ENCODE measurements at regions not wholly inside any gene's neighbourhood (a gene's known extent, or its start where the extent isn't known, plus 50 kb on each side); places are given as distances from the start of the nearest gene placed in this dataset.

DNA sequence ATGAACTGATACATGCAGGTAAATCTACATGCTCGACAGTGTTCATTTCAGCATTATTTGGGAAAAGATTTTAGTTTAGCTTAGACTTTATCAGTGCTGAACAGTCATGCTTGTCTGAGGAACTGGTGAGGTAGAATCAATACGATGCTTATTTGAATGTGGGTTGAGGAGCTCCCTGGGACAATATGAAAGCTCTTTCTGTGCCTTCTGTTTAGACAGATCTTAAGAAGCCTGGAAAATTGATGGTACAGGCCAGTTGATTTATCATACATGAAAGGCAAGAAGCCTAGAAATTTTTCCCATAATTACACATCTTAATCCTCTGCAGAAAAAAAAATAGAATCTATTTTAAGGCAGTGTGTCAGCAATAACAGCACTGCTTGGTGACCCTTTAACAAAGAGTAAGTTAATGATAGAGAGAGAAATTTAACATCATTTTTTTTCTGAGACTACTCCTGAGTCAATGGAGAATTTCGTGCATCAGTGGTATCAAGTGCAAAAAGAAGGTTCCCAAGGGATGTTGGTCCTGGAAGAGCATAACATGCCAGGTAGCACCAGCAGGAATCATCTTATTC, 252.2 kb upstream of the CDH20 start:
- DNase-seq (ENCODE audit: low read depth): no peak

DNA sequence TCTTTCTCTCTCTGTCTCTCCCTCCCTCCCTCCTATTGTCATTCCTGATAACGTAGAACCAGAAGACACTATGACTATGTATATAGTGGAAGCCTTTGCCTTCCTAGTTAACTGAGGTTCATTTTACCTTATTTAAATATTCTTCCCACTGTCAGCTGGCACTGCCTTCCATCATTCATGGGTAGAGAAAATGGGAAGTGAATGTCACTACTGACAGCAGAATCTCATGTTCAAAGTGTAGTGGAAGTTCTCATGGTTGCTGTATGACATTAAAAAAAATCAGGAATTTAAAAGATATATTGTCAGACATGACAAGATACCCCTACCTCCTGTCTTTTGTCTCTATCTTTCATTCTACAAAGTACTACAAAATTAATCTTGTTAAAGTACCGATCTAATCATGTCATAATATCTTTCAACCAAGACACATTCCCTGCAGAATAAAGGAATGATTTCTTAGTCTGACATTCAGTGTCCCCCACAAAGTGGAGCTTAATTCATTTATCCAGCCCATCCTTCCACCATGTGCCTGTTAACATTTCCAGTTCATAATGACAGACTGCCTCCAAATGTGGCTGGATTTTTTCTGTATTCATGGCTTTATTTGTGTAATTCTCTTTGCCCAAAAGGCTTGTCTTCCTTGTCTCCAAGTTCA, 250.1 kb upstream of the CDH20 start:
- no peak for DNase-seq (ENCODE audit: low read depth)

DNA sequence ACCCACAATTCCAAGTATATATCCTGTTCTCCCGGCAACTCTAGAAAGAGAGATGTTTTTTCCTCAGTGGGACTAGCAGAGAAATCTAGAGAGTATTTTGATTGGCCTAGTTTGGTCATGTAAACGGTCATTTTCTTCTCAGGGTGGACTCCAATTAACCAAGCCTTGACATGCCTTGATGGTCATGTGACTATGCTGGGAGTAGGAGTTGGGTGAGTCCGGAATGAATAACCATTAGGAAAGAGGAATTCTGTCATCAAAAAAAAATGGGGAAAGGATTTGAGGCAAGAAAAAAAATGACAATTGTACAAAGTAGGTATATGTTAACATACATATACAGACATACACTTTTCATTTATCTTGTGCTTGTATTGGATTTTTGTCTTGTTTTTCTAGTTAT, 248.2 kb upstream of the CDH20 start:
- no peak for DNase-seq (ENCODE audit: low read depth)

DNA sequence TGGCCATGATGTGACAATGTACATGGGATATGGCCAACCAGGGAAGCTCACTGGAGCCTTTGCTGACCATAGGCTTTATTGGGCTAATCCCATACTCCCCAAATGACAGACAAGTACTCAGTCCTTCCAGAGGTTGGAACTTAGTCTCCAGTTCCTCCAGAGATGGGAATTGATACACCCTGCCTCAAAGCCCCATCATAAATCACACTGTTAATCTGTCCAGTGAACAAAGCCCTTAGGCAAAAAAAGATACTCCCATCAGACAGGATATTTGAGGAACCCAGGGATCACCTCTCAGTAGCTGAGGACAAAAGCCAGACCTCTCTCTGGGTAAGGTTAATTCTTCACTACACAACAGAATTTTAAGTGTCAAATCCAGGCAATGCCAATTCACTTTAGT, 247.5 kb upstream of the CDH20 start:
- DNase-seq (ENCODE audit: low read depth): no peak

DNA sequence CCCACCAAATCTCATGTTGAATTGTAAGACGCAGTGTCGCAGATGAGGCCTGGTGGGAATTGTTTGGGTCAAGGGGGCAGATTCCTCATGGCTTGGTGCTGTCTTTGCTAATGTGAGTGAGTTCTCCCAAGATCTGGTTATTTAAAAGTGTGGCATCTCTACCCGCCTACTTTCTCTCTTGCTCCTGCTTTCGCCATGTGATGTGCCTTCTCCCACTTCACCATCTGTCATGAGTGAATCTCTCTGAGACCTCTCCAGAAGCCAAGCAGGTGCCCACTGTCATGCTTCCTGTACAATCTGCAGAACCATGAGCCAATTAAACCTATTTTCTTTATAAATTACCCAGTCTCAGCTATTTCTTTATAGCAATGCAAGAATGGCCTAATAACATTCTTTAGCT, 246.6 kb upstream of the CDH20 start:
- no peak for DNase-seq (ENCODE audit: low read depth)

DNA sequence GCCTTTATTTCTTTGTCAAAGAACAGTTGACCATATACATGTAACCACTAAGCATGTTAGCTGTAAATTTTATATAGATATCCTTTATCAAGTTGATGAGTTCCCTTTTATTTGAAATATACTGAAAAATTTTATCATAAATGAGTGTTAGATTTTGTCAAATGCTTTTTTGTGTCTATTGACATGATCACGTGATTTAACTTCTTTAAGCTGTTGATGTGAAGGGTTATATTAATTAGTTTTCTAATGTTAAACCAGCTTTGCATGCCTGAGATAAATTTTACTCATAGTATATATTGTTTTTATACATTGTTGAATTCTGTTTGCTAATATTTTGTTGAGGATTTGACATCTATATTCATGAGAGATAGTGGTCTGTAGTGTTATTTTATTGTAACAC, 241.9 kb upstream of the CDH20 start:
- no peak for DNase-seq (ENCODE audit: low read depth)

DNA sequence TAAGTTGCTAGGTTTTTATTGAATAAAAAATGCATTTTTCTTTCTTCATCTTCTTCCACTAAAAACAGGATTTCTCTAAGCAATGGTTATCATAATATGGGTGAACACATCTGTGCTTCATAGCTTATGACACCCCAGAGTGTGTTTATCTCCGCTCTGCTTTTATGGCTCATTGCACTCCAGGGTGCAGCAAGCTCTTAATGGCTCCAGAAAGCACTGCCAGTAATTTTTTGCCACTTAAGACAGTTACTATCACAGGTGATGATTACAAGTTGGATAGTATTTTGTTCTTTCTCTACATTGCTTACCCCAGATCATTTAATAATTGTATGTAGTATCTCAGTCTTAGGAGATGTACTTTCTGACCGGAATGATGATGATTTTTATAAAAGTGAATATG, 239.3 kb upstream of the CDH20 start:
- DNase-seq (ENCODE audit: low read depth): no peak

DNA sequence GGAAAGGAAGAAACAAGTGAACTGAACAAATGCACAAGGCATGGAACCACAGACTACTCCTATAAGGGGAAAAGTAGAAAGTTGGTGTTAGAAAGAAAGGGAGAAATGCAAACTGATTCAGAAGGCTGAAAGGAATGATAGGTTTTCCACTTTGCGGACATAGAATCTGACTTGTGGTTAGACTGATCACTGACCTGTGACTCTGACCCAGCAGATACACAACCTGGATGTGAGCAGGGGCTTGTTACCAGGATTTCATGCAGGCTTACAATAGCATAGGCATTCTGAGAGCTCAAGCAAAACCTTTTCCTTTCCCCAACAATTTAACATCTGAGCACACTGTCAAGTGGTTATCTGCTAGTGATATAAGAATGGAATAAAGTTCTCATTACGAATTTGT, 237.0 kb upstream of the CDH20 start:
- DNase-seq (ENCODE audit: low read depth): no peak

DNA sequence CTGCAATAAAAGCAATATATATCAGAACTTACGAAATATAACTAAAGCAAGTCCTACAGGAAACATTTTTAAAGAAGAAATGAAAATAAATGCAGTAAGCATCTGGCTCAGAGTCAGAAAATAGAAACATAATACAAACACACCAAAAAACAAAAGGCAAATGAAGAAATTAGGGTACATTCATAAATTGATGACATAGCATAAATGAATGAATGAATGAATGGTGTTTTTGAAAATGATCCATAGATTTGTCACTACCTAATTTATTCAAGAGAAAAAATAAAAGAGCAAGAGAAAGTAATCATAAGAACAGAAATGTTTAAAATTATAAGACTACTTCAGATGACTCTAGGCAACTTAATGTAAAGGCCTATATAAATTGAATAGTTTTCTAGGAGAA, 226.1 kb upstream of the CDH20 start:
- no peak for DNase-seq (ENCODE audit: low read depth)

DNA sequence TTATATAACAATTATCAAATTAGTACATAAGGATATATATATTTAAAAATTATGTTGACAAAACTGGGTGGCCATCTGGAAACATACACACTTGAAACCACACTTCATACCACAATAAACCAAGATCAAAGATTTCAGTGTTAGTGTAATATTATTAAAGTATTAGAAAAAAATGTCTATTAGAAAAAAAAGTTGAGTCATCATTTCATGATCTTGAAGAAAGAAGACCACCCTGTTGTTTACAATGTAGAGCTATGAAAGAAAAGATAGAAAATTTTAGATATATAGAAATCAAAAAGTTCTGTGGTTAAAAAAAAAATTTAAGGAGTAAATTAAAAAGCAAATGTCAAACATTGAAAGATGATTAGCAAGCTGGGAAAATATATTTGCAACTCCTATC, 224.5 kb upstream of the CDH20 start:
- DNase-seq (ENCODE audit: low read depth): no peak

DNA sequence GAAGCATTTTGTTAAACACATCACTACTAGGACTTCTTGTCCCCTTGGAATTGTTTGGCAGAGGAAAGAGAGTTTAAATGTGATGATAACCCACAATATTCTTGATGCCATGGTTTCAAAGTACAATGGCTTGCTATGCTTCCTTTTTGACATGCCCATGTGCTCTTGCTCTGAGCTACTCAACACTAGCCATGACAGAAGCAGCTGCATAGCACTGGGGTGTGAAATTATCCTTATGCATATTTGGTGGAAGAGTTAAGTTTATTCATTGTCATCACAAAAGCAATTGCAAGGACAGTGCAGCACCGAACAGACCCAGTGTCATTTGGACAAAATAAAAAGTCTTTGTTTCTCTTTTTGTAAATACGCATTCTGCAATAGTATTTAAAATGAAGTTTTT, 209.9 kb upstream of the CDH20 start:
- no peak for DNase-seq (ENCODE audit: low read depth)

DNA sequence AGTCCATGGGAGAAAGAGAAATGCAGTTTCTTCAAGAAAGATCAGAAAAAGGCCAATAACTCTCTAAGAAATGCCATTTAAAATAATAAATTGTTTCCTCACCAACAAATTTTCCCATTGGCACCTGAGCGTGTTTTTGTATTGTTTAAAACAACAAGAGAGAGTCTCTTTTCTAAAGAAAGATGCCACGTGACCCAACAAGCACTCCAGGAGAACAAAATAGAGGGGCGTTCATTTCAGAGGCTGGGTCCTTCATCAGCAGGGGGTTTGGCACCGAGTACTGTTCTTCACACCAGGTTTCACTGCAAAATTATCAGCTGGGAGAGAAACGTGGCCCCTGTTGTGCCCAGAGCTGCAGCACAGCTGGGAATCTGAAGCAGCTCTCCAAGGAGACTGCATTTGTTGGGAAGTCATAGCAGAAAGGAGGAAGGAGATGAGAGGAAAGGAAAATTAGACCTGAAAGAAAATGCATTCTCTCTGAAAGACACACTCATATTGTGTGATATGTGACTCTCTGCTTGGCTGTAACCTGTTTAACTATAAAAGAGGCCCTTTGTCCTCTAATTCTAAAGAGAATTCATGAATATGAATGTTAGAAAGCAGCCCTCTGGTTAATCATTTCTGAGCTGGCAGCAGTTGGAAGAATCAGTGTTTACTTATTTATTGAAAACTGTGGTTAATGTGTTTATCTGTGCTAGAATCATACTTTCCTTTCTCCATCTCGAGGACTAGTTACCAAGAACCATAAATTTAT, 205.3 kb upstream of the CDH20 start:
- DNase-seq (ENCODE audit: low read depth): no peak

DNA sequence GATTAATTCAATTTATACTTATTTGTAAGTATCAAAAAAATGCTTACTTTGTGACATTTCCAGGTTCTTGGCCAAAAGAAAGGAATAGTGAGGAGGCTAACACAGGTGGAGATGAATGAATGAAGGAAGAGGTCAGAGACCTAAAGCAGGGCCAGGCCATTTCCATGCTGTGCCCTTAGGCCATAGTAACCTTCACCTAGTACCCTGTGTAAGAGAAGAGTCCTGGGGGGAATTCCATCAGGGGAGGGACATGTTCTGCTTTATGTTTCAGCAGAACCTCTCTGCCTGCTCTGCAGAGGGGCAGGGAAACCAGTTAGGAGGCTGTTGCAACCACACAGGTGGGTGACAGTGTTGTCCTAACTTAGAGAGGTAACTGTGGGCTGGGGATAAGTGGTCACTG, 204.2 kb upstream of the CDH20 start:
- DNase-seq (ENCODE audit: low read depth): no peak

DNA sequence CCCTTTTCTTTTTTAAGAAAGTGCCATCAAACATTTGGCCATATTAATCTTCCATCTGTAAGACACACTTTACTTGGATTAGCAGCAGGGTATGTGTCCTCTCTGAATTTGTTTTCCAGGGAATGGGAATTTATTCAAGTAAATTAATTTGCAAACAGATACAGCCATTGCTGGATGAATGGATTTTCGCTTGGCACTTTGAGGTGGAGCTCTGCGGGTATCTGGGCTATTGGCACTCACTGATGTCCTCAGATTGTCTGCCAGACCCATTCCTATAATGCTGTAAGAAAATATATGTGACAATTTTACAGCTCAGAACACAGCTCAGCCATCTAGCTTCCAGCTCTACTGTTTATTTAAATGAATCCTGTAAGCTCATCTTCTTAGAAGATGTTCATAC, 201.2 kb upstream of the CDH20 start:
- DNase-seq (ENCODE audit: low read depth): no peak

DNA sequence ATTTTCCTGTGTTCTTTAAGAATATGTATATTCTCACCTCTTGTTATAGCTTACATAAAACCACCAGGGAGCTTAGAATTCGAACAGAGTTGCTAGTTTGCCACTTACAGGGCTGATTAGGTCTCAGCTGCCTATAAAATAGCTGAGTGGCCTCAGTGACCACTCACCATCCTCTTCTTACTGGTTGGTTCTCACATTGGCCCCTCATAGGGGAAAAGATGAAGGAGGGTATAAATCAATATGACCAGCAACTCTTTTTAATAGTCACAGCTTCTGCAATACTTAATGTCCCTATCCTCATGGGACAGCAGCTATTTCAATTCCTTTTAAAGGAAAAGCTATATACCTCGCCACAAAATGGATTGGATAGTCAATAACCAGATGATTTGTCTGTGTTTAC, 199.4 kb upstream of the CDH20 start:
- no peak for DNase-seq (ENCODE audit: low read depth)

DNA sequence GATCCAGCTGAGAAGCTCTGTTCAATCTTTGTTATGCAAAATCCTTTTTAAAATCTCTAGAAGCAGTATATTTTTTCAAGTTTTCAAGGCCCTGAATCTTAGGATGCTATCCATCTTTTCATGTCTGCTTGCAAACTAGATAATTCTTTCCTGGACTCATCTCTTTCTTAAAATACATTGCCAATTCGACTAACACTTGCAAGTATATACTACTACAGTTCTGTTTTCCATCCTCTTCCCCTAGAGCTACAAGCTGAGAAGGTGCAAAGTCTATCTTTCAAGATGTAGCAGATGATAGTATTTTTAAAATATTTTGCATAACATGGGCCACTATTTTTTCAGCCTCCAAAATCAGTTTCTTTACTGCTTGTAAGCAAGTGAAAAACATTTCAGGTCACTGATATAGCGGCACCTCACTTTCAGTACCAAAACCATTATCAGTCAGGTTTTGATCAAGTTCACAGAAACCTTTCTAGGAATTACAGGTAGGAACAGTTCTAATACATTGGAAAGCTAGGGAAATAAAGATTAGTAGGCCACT, 196.4 kb upstream of the CDH20 start:
- DNase-seq (ENCODE audit: low read depth): no peak

DNA sequence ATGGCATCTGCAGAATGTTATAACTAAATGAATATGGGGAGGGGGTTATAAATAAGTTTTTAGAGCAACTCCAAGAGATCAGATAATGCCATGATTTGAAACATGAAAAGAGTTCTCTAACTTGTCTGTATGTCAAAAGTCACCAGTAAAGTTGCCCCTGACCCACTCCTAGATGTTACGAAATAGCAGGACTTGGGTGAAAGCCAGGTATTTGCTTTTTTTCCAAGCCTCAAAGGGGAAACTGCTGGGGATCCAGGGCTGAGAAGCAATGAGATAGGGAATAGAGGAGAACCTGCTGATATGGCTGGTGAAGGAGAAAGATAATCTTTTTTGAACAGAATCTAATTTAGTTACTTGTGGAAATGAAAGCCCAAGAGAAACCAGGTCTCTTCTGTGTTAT, 191.5 kb upstream of the CDH20 start:
- no peak for DNase-seq (ENCODE audit: low read depth)

DNA sequence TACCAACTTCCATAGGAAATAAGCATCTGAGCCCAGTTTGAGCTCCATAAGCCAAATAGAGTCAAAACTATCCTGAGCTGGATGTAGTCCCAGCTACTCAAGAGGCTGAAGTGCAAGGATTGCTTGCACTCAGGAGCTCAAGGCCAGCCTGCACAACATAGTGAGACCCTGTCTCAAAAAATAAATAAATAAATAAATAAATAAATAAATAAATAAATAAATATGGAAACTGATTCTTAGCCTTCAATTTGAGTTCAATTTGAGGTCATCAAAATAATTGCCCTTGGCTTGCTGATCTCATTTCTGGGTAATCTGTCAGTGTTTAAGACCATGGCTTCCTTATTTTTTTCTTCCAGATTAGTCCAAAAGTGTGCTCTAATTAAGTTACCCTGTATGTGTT, 184.9 kb upstream of the CDH20 start:
- DNase-seq (ENCODE audit: low read depth): no peak

DNA sequence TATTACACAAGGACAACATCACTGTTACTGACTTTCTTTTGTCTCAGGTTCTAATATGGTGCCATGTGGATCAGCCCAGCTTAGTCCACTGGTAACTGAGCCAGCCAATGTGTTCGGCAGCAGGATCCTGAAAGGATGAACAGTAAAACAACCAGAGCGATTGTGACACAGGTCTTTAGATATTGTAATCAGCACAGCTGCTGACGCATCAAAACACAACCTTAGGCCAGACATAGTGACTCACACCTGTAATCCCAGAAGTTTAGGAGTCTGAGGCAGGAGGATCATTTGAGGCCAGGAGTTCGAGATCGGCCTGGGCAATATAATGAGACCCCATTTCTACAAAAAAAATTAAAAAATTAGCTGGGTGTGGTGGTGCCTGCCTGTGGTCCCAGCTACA, 183.4 kb upstream of the CDH20 start:
- DNase-seq (ENCODE audit: low read depth): no peak

DNA sequence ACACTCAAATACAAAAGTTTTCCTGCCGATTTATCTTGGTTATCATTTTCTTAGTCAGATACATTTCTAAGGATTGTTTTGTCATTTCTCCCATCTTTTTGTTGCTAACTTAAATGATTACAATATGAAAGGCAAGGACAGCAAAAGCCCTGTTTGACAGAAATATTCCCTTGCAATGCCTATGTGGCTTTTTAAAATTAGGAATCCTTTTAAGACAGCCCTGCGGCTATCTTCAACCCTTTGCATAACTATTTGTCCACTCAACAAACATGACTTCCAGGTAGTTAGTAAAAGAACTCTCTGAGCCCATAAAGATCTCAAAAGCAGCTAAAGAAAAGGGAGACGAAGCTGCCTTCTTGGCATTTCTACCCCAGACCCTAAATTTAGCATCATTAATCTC, 179.7 kb upstream of the CDH20 start:
- DNase-seq (ENCODE audit: low read depth): no peak

DNA sequence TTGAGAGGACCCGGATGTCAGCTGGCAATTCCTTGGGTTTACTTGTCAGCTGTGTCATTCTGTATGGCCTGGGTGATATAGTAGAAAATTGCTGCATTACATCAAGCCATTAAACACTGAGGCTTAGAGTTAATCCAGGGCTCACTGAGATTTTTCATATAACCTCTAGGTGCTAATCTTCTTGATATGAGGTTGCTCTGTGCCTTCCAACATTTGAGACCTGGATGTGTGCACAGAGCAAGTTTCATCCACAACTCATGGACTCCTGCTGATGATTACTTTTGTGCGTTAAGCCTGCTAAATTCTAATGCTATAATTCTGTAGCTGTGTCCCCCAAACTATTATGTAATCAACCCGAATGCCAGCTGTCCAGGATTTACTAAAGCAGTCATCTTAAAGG, 178.4 kb upstream of the CDH20 start:
- no peak for DNase-seq (ENCODE audit: low read depth)

DNA sequence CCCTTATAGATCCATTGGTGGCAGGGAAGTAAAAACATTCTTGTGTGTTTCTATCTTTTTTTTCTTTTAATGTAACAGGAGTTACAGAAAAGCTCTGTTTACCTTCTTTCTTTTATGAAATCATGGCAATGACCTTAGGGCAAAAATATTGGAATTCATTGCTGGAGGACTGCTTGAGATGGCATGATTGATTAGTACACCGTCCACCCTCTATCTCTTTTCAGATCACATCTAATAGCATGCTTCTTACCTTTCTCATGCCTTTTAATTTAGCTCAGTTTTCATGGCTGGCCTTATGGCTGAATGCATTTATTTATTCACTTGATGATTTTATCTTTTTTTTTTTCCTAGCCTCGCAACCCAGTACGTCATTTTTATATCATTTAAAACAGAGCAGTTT, 177.6 kb upstream of the CDH20 start:
- no peak for DNase-seq (ENCODE audit: low read depth)

DNA sequence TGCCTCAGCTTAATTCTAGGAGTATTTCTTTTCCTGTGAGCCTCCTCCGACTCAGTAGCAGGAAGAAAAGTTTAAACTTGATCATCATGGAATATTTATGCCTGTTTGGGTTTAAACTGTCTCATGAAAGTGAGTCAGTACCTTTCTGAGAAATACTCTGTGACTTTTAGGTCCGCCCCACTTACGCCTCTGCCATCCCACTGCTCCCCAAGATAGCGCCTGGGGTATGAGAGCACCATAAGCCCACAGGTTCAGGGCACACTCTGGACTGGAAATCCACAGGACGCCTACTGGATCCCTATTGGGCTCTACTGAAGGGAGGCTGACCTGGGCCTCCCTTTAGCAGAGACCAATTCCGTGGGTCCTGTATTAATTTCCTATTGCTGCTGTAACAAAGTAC, 175.8 kb upstream of the CDH20 start:
- DNase-seq (ENCODE audit: low read depth): no peak

DNA sequence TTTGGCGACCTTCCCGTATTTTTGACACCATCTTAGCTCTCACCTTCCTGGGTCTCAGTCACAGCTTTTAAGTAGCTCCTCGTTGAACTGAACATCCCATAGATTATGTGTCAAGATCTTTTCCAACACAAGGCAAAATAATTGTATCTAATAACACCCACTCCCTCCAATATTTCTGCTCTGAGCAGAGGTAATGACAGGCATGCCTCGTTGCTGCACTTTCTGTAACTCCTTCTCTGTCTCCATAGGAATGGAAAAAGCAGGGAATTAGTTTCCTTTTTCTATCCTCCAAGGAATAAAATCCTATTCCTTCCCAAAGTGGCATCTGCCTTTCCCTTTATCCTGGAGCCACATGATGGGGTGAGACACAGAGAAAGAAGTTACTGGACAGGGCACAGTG, 174.0 kb upstream of the CDH20 start:
- DNase-seq (ENCODE audit: low read depth): no peak

Measured in HS-27A (cell line).